ENCODE measurements at regions not wholly inside any gene's neighbourhood (a gene's known extent, or its start where the extent isn't known, plus 50 kb on each side); places are given as distances from the start of the nearest gene placed in this dataset.

GRCh38 chr2:240299710-240300068, 135.8 kb upstream of the GPC1 start:
- H4K20me1 ChIP-seq (ENCODE audit: low read depth), result no peaks in the 10 kb centered on the region
- H3K9me3 Mint-ChIP-seq, result peaks cover 5% of the 10 kb centered on the region

GRCh38 chr2:240300261-240300821, 135.1 kb upstream of the GPC1 start:
- no peak overlapping the region for H3K4me3 Mint-ChIP-seq
- DNase-seq (ENCODE audit: low spot score), result peak; percentile 54
- Histone ChIP-seq H3K79me2 (ENCODE audit: low read depth) (no peaks in the 10 kb centered on the region), H3K36me3 (no peaks in the 10 kb centered on the region), H3F3A (ENCODE audit: low read depth) (no peaks in the 10 kb centered on the region), H4K20me1 (ENCODE audit: low read depth) (no peaks in the 10 kb centered on the region), H3K9me3 (ENCODE audit: low read depth) (no peaks in the 10 kb centered on the region), H3K27ac (no peak overlapping the region), H2AFZ (replicated peaks) (no peak overlapping the region), H3K4me2 (no peak overlapping the region), H3K4me1 (peaks cover 5% of the 10 kb centered on the region), H3K4me3 (no peak overlapping the region), H3K9ac (no peak overlapping the region), H3K27me3 (no peaks in the 10 kb centered on the region)
- H3K27me3 Mint-ChIP-seq (ENCODE audit: insufficient read depth, low read depth), result peaks cover 18% of the 10 kb centered on the region
- TF ChIP-seq EZH2phosphoT487 (IDR thresholded peaks at IDR 0.05), result no peak
- H3K4me1 Mint-ChIP-seq, result peaks cover 32% of the 10 kb centered on the region
- H3K27ac Mint-ChIP-seq, result no peak overlapping the region
- no peaks in the 10 kb centered on the region for H3K36me3 Mint-ChIP-seq
- peaks cover 5% of the 10 kb centered on the region for H3K9me3 Mint-ChIP-seq

More at GRCh38 chr2:240299710-240300068, 135.8 kb upstream of the GPC1 start:
- Histone ChIP-seq H3K4me1 (peaks cover 5% of the 10 kb centered on the region), H2AFZ (replicated peaks) (no peak overlapping the region), H3K36me3 (no peaks in the 10 kb centered on the region), H3K4me2 (no peak overlapping the region), H3K9ac (no peak overlapping the region), H3K27me3 (no peaks in the 10 kb centered on the region), H3F3A (ENCODE audit: low read depth) (no peaks in the 10 kb centered on the region), H3K4me3 (no peak overlapping the region), H3K27ac (no peak overlapping the region), H3K9me3 (ENCODE audit: low read depth) (no peaks in the 10 kb centered on the region), H3K79me2 (ENCODE audit: low read depth) (no peaks in the 10 kb centered on the region)
- Mint-ChIP-seq H3K27ac (peak overlapping the region; percentile 83), H3K27me3 (ENCODE audit: insufficient read depth, low read depth) (peaks cover 18% of the 10 kb centered on the region), H3K4me1 (peaks cover 33% of the 10 kb centered on the region), H3K36me3 (no peaks in the 10 kb centered on the region), H3K4me3 (no peak overlapping the region)
- no peak for DNase-seq (ENCODE audit: low spot score)
- TF ChIP-seq EZH2 (IDR thresholded peaks at IDR 0.05) (no peak), CTCF (IDR thresholded peaks at IDR 0.05) (no peak), EZH2phosphoT487 (IDR thresholded peaks at IDR 0.05) (no peak)

- H3K36me3 Mint-ChIP-seq, result no peaks in the 10 kb centered on the region
- H3K9me3 Mint-ChIP-seq, result peaks cover 5% of the 10 kb centered on the region
Measured at GRCh38 chr2:240300840-240301239, 134.6 kb upstream of the GPC1 start.

GRCh38 chr2:240301256-240301795, 134.1 kb upstream of the GPC1 start:
- Histone ChIP-seq H3K79me2 (ENCODE audit: low read depth) (no peaks in the 10 kb centered on the region), H3K27me3 (no peaks in the 10 kb centered on the region), H3K4me1 (peaks cover 5% of the 10 kb centered on the region), H3F3A (ENCODE audit: low read depth) (no peaks in the 10 kb centered on the region), H3K9ac (no peak overlapping the region), H3K9me3 (ENCODE audit: low read depth) (no peaks in the 10 kb centered on the region), H4K20me1 (ENCODE audit: low read depth) (no peaks in the 10 kb centered on the region), H3K4me2 (no peak overlapping the region), H2AFZ (replicated peaks) (no peak overlapping the region), H3K36me3 (no peaks in the 10 kb centered on the region), H3K27ac (no peak overlapping the region), H3K4me3 (no peak overlapping the region)
- TF ChIP-seq EZH2 (IDR thresholded peaks at IDR 0.05) (no peak), CTCF (IDR thresholded peaks at IDR 0.05) (no peak), EZH2phosphoT487 (IDR thresholded peaks at IDR 0.05) (no peak)
- no peak for DNase-seq (ENCODE audit: low spot score)
- H3K4me1 Mint-ChIP-seq, result peaks cover 25% of the 10 kb centered on the region
- H3K9me3 Mint-ChIP-seq, result peaks cover 5% of the 10 kb centered on the region
- H3K27ac Mint-ChIP-seq, result no peak overlapping the region
- no peaks in the 10 kb centered on the region for H3K36me3 Mint-ChIP-seq
- H3K4me3 Mint-ChIP-seq, result no peak overlapping the region
- H3K27me3 Mint-ChIP-seq (ENCODE audit: insufficient read depth, low read depth), result peaks cover 10% of the 10 kb centered on the region

More at GRCh38 chr2:240300840-240301239, 134.6 kb upstream of the GPC1 start:
- no peaks in the 10 kb centered on the region for H3K79me2 ChIP-seq (ENCODE audit: low read depth)
- no peak overlapping the region for H3K4me3 Mint-ChIP-seq
- no peaks in the 10 kb centered on the region for H3K9me3 ChIP-seq (ENCODE audit: low read depth)
- H4K20me1 ChIP-seq (ENCODE audit: low read depth), result no peaks in the 10 kb centered on the region
- peaks cover 14% of the 10 kb centered on the region for H3K27me3 Mint-ChIP-seq (ENCODE audit: insufficient read depth, low read depth)
- peaks cover 5% of the 10 kb centered on the region for H3K4me1 ChIP-seq
- no peak overlapping the region for H3K4me2 ChIP-seq
- H3K27me3 ChIP-seq, result no peaks in the 10 kb centered on the region
- no peak for DNase-seq (ENCODE audit: low spot score)
- H3K9ac ChIP-seq, result no peak overlapping the region
- no peak overlapping the region for H2AFZ ChIP-seq (replicated peaks)
- H3F3A ChIP-seq (ENCODE audit: low read depth), result no peaks in the 10 kb centered on the region
- H3K27ac Mint-ChIP-seq, result no peak overlapping the region
- H3K27ac ChIP-seq, result no peak overlapping the region
- H3K36me3 ChIP-seq, result no peaks in the 10 kb centered on the region
- peaks cover 30% of the 10 kb centered on the region for H3K4me1 Mint-ChIP-seq
- H3K4me3 ChIP-seq, result no peak overlapping the region
- no peak for TF ChIP-seq EZH2 (IDR thresholded peaks at IDR 0.05)
